Chondrocyte (in vitro differentiated cells): ENCODE measurements at regions not wholly inside any gene's neighbourhood (a gene's known extent, or its start where the extent isn't known, plus 50 kb on each side); places are given as distances from the start of the nearest gene placed in this dataset.

Experiments
- DNase-seq: peaks from one replicate; pipeline ENCODE4 v3.0.0; 2021; ENCODE audit warnings: mixed read lengths, low spot score
- H3K27ac Mint-ChIP-seq: one replicate; pipeline ENCODE4 v1.8.0; 2021; ENCODE audit warnings: mild to moderate bottlenecking, moderate library complexity, mixed read lengths; ENCODE audit not compliant: unreplicated experiment
- H3K27me3 Mint-ChIP-seq: 2 replicates; pipeline ENCODE4 v1.8.0; 2021; ENCODE audit warnings: low read depth, mixed read lengths
- H3K36me3 Mint-ChIP-seq: 2 replicates; pipeline ENCODE4 v1.8.0; 2021; ENCODE audit warnings: low read depth, mixed read lengths
- H3K4me1 Mint-ChIP-seq: 2 replicates; pipeline ENCODE4 v1.8.0; 2021; ENCODE audit warnings: low read depth, mild to moderate bottlenecking, mixed read lengths
- H3K4me3 Mint-ChIP-seq: one replicate; pipeline ENCODE4 v1.8.0; 2021; ENCODE audit warnings: mild to moderate bottlenecking, moderate library complexity, mixed read lengths; ENCODE audit not compliant: unreplicated experiment
- H3K9me3 Mint-ChIP-seq: 2 replicates; pipeline ENCODE4 v1.8.0; 2021; ENCODE audit warnings: low read depth, mixed read lengths
- TF ChIP-seq, protein P1 (sequence below): fragments of 200-600 bp; sonication (generic); IDR thresholded peaks from 2 replicates; pipeline ENCODE4 v1.5.0; 2021; ENCODE audit warnings: antibody characterized with exemption, mild to moderate bottlenecking, moderate library complexity

DNA sequence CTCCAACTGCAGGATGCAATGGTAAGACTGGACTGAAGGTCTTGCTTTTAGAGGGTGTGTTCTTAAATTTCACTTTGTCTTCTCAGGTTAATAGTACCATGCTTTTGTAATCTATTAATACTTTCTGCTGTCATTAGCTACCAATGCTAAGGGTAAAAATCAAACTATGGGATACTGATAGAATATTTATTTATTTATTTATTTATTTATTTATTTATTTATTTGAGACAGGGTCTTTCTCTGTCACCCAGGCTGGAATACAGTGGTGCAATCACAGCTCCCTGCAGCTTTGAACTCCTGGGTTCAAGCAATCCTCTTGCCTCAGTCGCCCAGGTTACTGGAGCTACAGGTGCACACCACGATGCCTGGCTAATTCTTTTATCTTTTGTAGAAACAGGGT is 152.1 kb downstream of the SPP2 start:
- H3K9me3 Mint-ChIP-seq = peaks cover 6% of the 10 kb centered on the region
- peak overlapping the region; percentile 96 for H3K27ac Mint-ChIP-seq
- TF ChIP-seq, protein P1, sequence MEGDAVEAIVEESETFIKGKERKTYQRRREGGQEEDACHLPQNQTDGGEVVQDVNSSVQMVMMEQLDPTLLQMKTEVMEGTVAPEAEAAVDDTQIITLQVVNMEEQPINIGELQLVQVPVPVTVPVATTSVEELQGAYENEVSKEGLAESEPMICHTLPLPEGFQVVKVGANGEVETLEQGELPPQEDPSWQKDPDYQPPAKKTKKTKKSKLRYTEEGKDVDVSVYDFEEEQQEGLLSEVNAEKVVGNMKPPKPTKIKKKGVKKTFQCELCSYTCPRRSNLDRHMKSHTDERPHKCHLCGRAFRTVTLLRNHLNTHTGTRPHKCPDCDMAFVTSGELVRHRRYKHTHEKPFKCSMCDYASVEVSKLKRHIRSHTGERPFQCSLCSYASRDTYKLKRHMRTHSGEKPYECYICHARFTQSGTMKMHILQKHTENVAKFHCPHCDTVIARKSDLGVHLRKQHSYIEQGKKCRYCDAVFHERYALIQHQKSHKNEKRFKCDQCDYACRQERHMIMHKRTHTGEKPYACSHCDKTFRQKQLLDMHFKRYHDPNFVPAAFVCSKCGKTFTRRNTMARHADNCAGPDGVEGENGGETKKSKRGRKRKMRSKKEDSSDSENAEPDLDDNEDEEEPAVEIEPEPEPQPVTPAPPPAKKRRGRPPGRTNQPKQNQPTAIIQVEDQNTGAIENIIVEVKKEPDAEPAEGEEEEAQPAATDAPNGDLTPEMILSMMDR = no peak
- H3K27me3 Mint-ChIP-seq = no peaks in the 10 kb centered on the region
- H3K4me1 Mint-ChIP-seq = peaks cover 22% of the 10 kb centered on the region
- H3K4me3 Mint-ChIP-seq = peak overlapping the region; percentile 60
- no peak for DNase-seq
- H3K36me3 Mint-ChIP-seq = peaks cover 2% of the 10 kb centered on the region

DNA sequence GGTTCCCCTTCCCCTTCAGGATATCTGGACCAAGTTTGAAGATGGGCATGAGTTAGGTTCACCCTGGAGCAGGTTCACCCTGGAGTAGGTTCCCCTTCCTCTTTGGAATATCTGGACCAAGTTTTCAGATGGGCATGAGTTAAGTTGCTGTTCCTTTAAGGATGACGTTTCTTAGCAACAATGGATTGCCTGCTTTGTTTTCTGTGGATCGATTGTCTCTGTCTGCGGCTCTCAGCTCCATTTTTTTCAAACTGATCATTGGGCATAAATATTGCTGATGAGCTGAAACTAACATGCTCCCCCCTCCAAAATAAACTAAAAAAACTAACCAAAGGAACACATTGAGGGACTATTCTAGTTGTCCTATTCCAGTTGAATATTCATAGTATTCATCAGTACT is 149.5 kb downstream of the SPP2 start:
- Mint-ChIP-seq H3K27me3 (no peaks in the 10 kb centered on the region), H3K4me3 (no peak overlapping the region), H3K4me1 (peaks cover 22% of the 10 kb centered on the region), H3K27ac (no peak overlapping the region), H3K9me3 (no peaks in the 10 kb centered on the region), H3K36me3 (peaks cover 3% of the 10 kb centered on the region)
- TF ChIP-seq, protein P1 = no peak
- DNase-seq = no peak

DNA sequence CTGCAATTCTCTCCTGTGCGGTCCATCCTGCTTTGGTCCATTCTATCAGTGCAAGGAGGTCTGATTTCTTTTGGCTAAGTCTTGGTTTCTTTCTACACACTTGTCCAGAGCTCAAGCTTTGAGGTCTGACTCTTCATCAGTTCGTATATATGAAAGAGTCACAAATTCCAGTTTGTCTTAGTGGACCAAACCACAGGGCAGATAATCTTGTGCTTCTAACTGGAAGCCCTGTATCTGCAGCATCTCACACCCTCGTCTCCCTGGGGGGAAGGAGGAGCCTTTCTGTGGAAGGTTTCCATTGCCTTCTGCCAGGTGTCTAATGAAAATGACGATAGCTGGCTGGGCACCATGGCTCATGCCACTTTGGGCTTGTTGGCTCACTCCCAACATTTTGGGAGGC is 148.5 kb downstream of the SPP2 start:
- no peaks in the 10 kb centered on the region for H3K9me3 Mint-ChIP-seq
- H3K36me3 Mint-ChIP-seq = peaks cover 3% of the 10 kb centered on the region
- H3K4me1 Mint-ChIP-seq = peaks cover 19% of the 10 kb centered on the region
- TF ChIP-seq, protein P1 = no peak
- no peaks in the 10 kb centered on the region for H3K27me3 Mint-ChIP-seq
- no peak overlapping the region for H3K4me3 Mint-ChIP-seq
- DNase-seq = no peak
- no peak overlapping the region for H3K27ac Mint-ChIP-seq

DNA sequence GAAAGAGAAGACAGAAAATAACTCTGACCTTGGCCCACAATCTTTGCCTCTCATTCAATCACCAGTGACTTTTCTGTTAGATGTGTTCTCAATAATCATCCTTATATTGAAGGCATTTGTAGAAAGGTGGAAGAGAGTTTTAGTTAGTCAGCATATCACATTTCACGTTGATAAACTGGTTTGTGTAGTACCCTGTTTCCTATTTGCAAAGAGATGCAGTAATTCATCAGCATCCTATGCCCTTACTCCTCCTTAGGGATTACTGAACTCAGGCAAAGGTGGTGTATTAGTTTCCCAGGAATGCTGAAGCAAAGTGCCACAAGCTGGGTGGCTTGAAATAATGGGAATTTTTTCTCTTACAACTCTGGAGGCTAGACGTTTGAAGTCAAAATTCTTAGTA is 145.0 kb downstream of the SPP2 start:
- no peak overlapping the region for H3K27ac Mint-ChIP-seq
- peaks cover 3% of the 10 kb centered on the region for H3K36me3 Mint-ChIP-seq
- DNase-seq = no peak
- TF ChIP-seq, protein P1 = no peak
- no peaks in the 10 kb centered on the region for H3K27me3 Mint-ChIP-seq
- H3K9me3 Mint-ChIP-seq = no peaks in the 10 kb centered on the region
- no peak overlapping the region for H3K4me3 Mint-ChIP-seq
- no peaks in the 10 kb centered on the region for H3K4me1 Mint-ChIP-seq

DNA sequence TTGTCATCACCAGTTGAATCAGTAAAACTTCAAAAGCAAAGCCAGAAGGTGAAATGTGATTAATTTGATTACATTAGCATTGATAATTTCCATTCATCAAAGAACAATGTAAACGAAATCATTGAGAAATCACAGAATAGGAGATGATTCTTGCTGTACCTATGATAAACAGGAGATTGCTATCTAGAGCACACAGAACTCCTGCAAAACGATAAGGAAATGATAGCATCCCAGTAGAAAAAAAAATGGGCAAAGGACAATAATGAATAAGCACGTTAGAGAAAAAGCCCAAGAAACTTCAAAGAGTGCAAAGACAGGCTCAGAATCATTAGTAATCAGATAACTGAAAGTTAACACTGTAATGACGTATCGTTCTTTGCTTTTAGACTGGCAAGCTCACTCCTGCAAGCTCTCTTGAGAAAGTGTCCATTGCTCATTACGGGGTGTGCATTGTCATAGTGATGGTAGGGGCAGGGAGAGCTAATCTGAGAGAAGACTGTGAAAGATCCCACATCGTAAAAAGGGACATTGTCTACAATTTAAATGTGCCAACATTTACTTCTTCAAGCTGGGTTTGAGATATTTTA is 143.6 kb downstream of the SPP2 start:
- DNase-seq = no peak
- Mint-ChIP-seq H3K4me1 (no peaks in the 10 kb centered on the region), H3K27ac (no peak overlapping the region), H3K27me3 (no peaks in the 10 kb centered on the region), H3K9me3 (no peaks in the 10 kb centered on the region), H3K36me3 (peaks cover 3% of the 10 kb centered on the region), H3K4me3 (no peak overlapping the region)
- TF ChIP-seq, protein P1 = no peak
